ENCODE measurements at regions not wholly inside any gene's neighbourhood (a gene's known extent, or its start where the extent isn't known, plus 50 kb on each side); places are given as distances from the start of the nearest gene placed in this dataset.

GRCh38 chr16:48836636-48837035 lies 226.7 kb upstream of the N4BP1 start:
- TF ChIP-seq, protein P1, sequence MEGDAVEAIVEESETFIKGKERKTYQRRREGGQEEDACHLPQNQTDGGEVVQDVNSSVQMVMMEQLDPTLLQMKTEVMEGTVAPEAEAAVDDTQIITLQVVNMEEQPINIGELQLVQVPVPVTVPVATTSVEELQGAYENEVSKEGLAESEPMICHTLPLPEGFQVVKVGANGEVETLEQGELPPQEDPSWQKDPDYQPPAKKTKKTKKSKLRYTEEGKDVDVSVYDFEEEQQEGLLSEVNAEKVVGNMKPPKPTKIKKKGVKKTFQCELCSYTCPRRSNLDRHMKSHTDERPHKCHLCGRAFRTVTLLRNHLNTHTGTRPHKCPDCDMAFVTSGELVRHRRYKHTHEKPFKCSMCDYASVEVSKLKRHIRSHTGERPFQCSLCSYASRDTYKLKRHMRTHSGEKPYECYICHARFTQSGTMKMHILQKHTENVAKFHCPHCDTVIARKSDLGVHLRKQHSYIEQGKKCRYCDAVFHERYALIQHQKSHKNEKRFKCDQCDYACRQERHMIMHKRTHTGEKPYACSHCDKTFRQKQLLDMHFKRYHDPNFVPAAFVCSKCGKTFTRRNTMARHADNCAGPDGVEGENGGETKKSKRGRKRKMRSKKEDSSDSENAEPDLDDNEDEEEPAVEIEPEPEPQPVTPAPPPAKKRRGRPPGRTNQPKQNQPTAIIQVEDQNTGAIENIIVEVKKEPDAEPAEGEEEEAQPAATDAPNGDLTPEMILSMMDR (IDR thresholded peaks at IDR 0.05): no peak
- TF ChIP-seq POLR2AphosphoS5 (IDR thresholded peaks at IDR 0.05): no peak
- TF ChIP-seq POLR2A (IDR thresholded peaks at IDR 0.05; ENCODE audit: low read depth): no peak
- no peak for TF ChIP-seq EP300 (IDR thresholded peaks at IDR 0.05)
